CMK (cell line): ENCODE measurements at regions not wholly inside any gene's neighbourhood (a gene's known extent, or its start where the extent isn't known, plus 50 kb on each side); places are given as distances from the start of the nearest gene placed in this dataset.
"Not testable (repeated sequence)": the region's sequence is repeated elsewhere in the genome, so short reads cannot be mapped to it uniquely, and the experiment has no call there.

Experiments used
- DNase-seq: peaks from one replicate; pipeline ENCODE4 v3.0.0-alpha.2; 2010; ENCODE audit warnings: low read depth

DNA sequence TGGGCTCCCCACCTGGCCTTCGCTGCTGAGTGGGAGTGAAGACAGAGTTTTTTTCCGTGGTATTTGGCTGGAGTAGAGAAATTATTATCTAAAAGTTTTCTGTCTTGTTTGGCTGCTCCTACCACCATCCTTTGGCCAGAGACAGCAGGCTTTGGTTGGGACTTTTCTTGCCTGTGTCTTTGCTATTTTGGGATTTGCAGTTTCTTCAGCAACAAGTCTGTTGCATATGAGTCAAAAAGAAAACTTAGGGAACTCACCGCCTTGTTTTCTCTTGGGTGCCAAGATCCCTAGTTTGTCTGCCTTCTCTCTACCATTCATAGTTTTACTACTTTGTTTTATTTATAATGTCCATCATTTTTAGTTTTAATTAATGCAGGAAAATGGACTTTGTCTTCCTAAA lies 683.8 kb downstream of the DOK5 start:
- no peak for DNase-seq

DNA sequence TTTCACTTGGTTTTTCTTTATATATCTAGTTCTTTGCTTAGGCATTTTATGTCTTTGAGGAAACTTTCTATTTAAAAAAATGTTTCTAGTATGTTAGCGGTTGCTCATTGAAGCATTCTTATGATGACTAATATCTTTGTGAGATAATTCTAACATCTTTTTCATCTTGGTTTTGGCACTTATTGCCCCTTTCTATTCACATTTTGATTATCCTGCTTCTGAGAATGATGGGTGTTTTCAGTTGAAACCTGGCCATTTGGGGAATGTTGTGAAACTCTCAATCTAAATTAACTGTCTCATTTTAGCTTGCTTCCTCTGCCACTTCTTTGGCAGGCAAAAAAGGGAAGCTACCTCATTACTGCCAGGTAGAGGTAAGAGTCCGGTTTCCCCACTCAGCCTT lies 683.1 kb downstream of the DOK5 start:
- DNase-seq = no peak

DNA sequence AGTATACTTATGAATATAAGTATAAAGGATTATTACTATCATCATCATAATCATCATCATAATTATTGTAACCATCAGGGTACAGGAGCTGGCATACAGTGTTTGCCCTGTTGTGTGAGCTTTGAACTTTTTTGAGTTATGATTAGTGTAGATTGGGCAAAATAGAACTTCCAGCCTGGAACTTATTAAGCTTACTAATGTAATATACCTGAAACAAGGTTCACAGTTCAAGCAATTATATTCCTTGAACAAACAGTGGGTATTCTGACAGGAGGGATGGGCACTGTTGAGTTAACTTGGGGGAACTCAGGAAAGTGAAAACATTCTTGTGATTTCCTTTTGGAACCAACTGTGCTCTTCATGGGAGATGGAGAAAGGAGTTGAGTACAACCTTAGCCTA lies 680.0 kb downstream of the DOK5 start:
- no peak for DNase-seq

DNA sequence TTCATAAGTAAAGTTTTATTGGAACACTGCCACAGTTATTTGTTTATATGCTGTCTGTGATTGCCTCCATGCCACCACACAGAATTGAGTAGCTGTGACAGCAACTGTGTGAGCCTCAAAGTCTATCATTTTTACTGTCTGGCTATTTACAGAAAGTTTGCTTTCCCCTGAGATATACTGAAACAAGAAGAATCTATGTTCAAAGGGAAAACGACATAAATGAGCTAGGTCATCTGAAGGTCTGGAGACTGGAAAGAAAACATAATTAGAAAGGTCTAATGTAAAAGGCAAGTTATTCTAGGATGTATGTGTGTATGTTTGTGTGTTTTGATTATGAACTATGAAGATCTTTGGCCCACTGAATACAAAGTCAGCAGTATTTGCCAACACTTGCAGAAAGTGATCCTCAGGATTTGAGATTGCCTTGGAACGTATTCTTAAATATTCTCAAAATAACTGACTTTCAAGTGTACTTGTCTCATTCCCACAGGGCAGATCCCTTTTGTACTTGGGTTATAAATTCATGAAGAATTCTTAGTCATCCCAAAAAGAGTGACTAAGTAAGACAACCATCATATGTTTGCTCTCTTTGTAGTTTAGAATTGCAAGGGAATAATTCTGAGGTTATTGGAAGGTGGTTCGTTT lies 677.7 kb downstream of the DOK5 start:
- DNase-seq = no peak

DNA sequence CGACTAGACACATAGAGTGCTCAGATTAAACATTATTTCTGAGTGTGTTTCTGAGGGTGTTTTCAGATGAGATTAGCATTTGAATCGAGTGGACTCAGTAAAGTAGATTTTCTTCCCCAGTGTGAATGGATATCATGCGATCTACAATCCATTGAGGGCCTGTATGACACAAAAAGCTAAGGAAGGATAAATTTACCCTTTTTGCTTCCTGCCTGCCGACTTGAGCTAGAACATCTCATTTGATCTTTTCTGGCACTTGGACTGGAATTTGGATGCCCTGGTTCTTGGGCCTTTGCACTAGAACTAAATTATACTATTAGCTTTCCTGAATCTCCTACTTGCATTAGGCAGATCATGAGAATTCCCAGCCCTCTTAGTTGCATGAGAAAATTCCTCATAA lies 675.8 kb downstream of the DOK5 start:
- no peak for DNase-seq

DNA sequence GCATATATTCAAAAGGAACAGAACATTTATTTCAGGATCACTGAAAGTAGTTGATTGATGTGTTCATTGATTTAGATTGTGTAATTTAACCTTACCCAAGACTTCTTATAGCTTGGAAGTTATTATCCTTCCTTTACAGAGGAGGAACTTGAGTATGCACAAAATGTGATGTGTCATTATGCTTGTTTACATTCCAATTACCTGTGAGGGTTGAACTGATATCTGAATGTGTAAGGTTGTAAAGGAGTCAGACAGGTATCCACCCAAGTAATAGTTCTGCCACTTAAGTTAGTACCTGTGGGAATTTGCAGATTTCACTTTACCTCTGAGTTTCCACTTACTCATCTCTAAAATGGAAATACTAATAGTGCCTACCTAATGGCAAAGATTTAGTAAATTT lies 668.2 kb downstream of the DOK5 start:
- no peak for DNase-seq

DNA sequence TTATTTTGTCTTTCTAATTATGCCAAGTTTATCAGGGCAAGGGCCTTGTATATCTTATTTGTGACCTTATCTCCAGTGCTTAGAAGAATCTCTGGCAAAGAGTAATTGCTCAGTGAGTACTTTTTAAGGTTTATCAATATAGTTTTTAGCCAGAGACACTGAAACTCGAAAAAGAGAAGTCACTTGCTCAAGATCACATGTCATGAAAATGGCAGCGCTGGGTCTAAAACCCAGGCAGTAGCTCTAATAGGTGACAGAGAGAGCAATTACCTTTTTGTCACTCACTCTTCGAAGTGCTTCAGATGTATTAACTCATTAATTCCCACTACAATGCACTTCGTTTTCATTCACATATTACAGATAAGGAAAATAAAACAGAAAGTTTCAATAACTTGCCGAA lies 667.5 kb downstream of the DOK5 start:
- no peak for DNase-seq

DNA sequence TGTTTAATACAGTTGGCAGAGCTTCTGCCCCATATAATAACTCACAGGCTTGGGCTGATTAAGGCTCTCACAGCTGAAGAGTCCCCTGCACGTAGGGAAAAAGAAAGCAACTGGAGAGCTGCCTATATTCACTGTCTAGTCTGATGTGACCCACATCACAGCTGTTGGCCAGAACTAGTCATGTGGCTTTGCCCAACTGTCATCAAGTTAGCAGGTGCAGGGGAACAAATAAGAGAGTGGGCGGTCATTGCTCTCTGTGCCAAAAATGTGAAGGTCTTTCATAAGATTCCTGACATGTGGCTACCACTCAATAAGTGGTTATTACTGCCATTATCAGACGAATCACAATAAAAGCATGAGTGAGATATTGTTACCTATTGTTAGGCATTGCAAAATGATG lies 665.2 kb downstream of the DOK5 start:
- DNase-seq = no peak

DNA sequence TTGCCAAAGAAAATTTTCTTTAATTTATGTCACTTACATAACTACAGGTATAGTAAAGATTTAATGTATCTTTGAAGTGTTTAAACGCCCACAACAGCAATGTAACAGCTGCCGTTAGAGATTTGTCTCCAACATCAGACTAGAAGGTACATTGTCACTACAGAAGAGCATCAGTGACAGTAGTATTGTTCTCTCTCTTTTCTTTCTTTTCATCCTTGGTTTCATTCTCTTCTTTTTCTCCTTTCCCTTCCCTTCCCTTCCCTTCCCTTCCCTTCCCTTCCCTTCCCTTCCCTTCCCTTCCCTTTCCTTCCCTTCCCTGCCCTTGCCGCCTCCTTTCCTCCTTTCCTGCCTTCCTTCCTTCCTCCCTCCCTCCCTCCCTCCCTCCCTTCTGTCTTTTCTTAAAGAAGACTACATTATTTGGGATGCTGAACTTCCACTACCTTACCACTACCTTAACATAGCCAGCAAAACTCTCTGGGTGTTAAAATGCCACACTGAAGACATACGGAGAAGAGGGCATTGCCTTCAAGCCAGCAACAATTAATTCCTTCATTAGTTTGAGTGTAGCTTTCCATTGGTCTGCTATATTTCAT lies 663.9 kb downstream of the DOK5 start:
- DNase-seq = no peak

DNA sequence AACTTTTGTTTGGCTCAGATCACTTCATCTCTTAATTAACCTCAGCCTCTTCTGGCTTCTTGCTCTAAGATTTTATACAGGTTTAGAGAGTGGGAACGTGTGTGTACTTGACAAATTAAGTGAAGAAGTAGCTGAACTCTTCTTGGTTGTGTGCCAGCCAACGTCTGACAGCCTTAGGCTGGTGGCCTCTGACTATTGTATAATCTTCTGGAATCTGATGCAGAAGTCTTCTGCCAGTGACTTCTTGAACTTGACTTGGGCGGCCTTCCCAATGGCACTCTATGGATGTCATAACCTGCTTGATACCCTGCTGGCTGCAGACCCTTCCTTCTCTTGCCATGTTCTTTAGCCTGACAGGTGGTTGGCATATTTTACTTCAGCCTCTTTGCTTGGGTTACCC lies 660.5 kb downstream of the DOK5 start:
- DNase-seq = no peak

DNA sequence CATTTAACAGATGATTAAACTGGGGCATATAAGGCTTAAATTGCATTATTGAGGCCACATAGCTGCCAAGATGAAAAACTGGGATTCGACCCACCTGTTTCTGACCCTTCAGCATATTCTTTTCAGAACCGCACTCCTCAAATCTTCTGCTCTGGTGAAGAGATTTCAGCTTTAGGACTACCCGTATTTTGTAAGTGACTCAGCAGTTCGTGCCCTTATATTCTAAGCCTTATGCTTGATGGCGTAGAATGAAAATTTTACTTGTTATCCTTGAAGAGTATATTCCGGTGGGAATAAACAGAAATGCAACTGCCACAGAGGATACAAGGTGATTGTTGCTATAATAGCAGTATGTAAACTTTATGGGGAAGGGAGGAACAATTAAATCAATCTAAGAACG lies 657.1 kb downstream of the DOK5 start:
- no peak for DNase-seq

DNA sequence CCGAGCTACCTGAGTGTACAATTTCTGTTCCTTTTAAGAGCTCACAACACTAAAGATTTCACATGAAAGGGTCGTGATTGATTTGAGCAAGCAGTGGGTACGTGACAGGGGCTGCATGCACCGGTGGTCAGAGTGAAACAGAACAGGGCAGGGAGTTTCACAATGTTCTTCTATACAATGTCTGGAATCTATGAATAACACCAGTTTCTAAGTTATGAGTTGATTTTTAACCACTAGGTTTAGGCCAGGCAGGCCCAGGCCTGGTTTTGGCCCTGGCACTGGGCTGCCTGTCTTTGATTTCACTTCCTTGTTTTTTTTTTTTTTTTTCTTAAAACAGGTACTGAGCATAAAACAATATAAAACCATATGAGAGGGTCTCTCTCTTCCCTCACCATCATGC lies 642.2 kb downstream of the DOK5 start:
- not testable (repeated sequence) for DNase-seq

DNA sequence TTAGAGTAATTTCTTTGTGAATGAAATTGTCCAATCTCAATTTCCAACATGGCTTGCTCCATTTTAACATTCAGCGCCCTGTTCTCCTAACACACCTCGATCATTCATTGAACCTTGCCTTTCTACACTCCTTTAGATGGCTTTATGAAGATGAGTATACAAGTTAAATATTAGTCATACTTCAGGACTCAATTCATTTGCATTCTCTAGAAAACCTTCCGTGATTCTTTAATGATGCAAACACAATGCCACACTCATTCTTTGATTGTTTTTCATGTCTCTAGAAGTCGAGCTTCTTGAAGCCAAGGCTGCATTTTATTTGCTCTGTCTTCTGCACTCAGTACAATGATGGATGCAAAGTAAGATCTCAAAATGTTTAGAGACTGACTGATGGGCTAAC lies 641.2 kb downstream of the DOK5 start:
- DNase-seq = no peak

DNA sequence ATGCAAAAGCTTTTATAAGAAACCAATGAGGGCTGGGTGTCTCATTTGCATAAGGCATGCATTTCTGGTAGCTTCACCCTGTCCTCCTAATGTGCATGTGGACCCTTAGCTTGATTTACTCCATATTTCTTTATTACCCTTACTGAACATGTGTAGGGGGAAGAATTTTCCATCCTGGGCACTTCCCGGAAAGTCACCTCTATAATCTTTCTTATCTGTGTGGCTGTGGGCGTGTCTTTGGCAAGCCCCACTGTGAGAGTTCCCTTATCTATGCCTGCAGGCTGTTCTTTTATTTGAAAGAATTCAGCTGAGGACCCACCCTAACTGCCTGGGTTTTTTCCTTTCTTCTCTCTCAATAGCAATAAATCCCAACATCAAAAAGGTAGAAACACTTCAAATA lies 627.8 kb downstream of the DOK5 start:
- peak; percentile 30 for DNase-seq

DNA sequence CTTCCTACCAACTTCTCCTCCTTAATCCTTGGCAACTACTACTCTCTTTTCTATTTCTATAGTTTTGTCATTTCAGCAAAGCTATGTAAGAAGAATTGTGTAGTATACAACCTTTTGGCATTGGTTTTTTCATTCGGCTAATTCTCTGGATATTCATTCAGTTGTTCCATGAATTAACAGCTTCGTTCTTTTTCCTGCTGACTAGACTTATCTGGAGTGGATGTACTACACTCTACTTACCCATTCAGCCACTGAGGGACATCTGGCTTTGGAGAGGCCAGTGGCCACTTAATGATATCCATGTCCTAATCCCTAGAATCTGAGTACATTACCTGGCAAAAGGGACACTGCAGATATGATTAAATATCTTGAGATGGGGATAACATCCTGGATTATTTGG lies 623.9 kb downstream of the DOK5 start:
- DNase-seq = no peak

DNA sequence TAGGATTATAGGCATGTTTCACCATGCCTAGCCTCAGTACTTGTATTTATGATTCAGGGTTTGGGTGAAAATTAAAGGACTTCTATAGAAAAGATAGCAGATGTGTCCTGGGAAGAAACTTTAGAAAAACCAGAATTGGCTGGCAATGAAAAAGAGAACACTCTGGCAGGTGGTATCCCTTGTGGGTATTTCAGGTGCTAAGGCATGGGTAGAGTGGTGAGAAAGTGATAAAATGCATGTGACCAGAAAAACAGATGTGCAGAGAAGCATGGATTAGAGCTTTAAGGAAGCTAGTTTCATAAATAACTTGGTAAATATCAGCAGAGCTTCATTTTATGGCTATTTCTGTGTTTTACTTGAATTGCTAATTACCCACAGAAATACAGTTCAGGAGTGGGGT lies 622.2 kb downstream of the DOK5 start:
- DNase-seq = no peak

DNA sequence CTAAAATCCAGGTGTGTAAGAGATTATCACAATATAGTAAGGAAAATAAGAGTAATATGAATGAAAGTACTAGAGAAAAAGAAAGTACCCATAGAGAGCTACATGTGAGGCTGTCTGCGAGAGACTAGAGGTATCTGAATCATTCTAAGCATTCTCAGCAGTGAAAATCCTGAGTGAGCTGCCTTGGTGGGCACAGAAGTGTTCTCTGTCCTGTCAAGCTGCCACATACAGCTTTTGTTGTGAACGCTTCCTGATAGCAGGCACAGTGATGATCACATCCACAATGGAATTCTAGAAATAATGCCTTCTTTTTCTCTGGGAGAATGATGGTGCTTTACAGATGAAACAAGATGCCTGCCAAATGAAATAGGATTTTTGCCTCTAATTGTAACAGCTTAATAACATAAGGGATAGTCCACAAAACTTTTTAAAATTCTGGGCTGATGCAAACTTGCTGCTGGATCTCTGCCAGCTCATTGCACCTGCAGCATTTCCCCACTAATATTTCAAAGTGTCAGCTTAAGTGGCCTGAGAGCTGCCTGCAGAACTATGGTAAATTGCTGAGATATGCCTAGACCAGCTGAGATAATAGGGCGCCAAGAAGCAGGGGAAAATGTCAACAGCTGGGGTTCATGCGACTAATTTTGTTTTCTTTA lies 620.5 kb downstream of the DOK5 start:
- DNase-seq = no peak

DNA sequence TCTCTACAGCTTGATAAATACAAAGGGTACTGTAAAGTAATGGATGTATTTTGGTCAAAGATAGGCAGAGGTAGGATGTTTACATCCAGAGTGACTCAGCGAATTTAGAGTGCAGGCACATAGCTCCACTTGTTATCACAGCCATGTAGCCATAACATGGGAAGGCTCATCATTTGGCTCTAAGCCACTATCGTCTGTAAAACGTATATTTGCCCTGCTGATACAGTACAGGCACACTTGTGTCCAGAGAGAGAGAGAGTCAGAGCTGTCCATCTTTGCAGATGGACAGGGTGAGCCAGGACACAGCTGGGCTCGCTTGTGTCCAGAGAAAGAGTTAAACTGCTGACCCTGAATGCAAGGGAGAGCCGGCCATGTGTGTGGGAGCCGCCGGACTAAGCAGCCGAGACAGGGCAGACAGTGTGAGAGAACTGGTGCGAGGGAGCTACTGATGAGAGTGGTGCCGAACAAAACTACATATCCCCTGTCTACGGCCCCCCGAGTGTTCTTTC lies 619.0 kb downstream of the DOK5 start:
- no peak for DNase-seq

DNA sequence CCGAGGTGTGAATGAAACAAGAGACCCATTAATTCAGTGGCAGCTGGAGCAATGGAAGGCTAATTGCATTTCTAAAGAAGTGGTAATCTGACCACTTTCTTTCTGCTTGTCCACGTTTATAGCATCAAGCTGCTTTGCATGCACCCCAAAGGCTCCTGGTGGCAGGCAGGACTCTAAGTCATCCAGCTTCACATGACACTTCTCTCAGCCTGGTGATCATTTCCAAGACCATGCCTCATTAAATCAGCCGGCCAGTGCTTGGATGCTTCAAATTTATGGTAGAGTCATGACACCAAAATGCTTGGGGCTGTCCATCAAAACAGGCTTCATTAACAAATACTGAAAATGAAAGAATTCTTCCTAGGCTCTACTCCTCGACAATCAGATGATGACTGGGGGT lies 614.9 kb downstream of the DOK5 start:
- DNase-seq = no peak

DNA sequence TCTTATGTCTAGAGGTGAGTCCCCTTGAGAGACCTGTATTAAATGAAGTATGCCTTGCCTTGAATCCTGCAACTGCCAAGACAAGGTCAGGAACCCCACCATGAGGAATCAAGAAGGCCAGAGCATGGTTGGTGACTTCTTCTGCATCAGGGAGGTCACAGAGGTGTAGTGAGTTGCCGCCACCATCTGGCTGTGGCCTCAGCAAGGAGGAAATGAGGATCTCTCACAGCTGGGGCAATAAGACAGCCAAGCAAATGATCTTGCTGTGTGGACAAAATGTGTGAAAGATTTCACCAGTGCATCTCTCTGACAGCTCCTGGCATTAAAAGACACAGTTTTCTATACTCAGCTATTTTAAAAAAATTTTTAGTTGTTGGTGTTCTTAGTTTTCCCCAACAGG lies 611.0 kb downstream of the DOK5 start:
- DNase-seq = no peak

DNA sequence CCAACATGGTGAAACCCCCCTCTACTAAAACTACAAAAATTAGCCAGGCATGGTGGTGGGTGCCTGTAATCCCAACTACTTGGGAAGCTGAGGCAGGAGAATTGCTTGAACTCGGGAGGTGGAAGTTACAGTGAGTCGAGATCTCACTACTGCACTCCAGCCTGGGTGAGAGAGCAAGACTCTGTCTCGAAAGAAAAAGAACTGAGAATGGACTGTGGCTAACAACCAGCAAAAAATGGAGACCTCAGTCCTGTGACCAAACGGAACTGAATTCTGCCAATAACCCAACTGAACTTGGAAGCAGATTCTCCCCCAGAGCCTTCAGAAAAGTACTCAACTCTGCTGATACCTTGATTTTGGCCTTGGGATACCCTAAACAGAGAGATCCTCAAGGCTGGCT lies 604.5 kb downstream of the DOK5 start:
- no peak for DNase-seq

DNA sequence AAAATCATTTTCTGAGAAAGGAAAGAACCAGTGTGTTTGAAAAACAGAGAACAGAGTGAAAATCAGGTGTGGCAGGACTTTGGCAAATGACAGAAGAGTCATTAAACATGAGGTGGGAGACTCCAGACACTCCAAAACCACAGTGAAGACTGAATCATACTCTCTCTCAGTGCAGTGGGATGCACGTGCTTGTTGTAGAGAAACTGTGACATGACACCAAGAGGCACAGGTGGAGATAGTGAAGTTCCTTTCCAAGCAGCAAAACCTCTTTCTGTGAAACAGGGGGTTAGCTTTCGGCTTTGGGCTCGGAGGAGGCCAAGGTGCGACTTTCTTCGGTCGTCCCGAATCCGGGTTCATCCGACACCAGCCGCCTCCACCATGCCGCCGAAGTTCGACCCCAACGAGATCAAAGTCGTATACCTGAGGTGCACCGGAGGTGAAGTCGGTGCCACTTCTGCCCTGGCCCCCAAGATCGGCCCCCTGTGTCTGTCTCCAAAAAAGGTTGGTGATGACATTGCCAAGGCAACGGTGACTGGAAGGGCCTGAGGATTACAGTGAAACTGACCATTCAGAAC lies 599.0 kb downstream of the DOK5 start:
- DNase-seq = not testable (repeated sequence)

DNA sequence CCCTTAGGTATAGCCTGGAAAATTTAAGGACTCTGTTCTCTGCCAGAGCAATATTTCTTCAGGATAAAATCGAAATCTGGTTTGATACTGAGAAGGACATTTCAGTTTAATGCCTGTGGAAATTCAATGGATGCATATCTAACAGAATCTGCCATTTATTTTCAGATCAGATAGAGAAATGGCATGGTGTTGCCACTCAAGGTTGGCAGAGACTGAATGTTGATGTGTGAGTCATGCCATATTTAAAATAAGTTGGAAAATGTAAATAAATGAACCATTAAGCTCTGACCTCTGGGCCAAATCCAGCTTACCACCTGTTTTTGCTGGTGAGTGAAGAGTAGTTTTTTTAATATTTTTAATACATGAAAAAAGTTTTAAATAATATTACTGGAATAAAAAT lies 594.6 kb downstream of the DOK5 start:
- DNase-seq = no peak
